ENCODE measurements at regions not wholly inside any gene's neighbourhood (a gene's known extent, or its start where the extent isn't known, plus 50 kb on each side); places are given as distances from the start of the nearest gene placed in this dataset.

DNA sequence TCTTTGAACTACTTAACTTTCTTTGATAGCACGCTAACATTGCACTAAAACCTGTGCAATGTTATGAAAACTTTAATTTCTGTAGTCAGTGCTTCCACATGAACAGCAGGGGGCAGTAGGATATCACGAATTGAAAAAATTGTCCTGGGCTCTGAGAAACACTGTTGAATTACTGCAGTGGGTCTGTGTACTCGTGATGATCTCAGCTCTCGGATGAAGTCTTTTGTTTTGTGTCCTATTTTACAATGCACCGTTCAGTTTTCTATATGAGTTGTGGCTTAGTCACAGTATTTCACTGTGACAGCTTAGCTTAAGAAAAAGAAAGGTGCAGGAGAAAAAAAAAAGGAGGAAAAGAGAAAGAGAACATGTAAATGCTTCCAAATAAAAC is 141.3 kb upstream of the CCDC54 start:
- peak; percentile 75 for DNase-seq
- under 1% methylated on average over 5 of the region's 5 CpGs for WGBS (ENCODE audit: low lambda C conversion rate)
- H4K20me1 ChIP-seq (ENCODE audit: insufficient read depth): no peaks in the 10 kb centered on the region
- H3K27me3 ChIP-seq (ENCODE audit: insufficient read depth): no peaks in the 10 kb centered on the region
- H2AFZ ChIP-seq (ENCODE audit: low read depth): peak overlapping the region; percentile 82
- CTCF ChIA-PET: interaction anchor here (0.5 to 5.5 kb wide), 57 partner anchors 10 to 1426 kb away, joined by 3 to 53 read pairs (median 4); no protein-coding TSS in a partner anchor
- peaks cover 9% of the 10 kb centered on the region for H3F3A ChIP-seq (replicated peaks; ENCODE audit: insufficient read depth)
- no peaks in the 10 kb centered on the region for H3K9me3 ChIP-seq
- peak overlapping the region; percentile 38; the same call in 1 of the 2 replicates for H3K9ac ChIP-seq
- no peaks in the 10 kb centered on the region for H3K9me2 ChIP-seq
- POLR2A ChIA-PET: interaction anchor here (1.3 to 1.9 kb wide), 2 partner anchors 185 to 195 kb away, joined by 4 to 6 read pairs; no protein-coding TSS in a partner anchor
- peak overlapping the region; percentile 45 to 62; a peak in 3 of 4 replicates for H3K27ac ChIP-seq (ENCODE audit: low read depth in 2 of 2, low read length in 1 of 2)
- peaks cover 4% of the 10 kb centered on the region for H3K79me2 ChIP-seq (ENCODE audit: insufficient read depth)
- peak overlapping the region; percentile 37 to 53 for H3K4me3 ChIP-seq (ENCODE audit: low read depth in 2 of 2, low read length in 1 of 2)
- H3K4me2 ChIP-seq: peak overlapping the region; percentile 61
- 0 out of 2 replicates have a peak, but pooled peaks have one; percentile 18 for TF ChIP-seq MXI1 (IDR thresholded peaks at IDR 0.05; ENCODE audit: low read depth, low read length)
- TF ChIP-seq, protein P1, sequence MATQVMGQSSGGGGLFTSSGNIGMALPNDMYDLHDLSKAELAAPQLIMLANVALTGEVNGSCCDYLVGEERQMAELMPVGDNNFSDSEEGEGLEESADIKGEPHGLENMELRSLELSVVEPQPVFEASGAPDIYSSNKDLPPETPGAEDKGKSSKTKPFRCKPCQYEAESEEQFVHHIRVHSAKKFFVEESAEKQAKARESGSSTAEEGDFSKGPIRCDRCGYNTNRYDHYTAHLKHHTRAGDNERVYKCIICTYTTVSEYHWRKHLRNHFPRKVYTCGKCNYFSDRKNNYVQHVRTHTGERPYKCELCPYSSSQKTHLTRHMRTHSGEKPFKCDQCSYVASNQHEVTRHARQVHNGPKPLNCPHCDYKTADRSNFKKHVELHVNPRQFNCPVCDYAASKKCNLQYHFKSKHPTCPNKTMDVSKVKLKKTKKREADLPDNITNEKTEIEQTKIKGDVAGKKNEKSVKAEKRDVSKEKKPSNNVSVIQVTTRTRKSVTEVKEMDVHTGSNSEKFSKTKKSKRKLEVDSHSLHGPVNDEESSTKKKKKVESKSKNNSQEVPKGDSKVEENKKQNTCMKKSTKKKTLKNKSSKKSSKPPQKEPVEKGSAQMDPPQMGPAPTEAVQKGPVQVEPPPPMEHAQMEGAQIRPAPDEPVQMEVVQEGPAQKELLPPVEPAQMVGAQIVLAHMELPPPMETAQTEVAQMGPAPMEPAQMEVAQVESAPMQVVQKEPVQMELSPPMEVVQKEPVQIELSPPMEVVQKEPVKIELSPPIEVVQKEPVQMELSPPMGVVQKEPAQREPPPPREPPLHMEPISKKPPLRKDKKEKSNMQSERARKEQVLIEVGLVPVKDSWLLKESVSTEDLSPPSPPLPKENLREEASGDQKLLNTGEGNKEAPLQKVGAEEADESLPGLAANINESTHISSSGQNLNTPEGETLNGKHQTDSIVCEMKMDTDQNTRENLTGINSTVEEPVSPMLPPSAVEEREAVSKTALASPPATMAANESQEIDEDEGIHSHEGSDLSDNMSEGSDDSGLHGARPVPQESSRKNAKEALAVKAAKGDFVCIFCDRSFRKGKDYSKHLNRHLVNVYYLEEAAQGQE (IDR thresholded peaks at IDR 0.05; ENCODE audit: low read depth, low read length): no peak
- TF ChIP-seq EZH2phosphoT487 (IDR thresholded peaks at IDR 0.05; ENCODE audit: borderline replicate concordance, low read depth): no peak
- TF ChIP-seq MEF2A (IDR thresholded peaks at IDR 0.05; ENCODE audit: borderline replicate concordance, low read depth): no peak
- no peak for TF ChIP-seq TAF1 (IDR thresholded peaks at IDR 0.05; ENCODE audit: borderline replicate concordance, low read depth, low read length)
- TF ChIP-seq CHD2 (IDR thresholded peaks at IDR 0.05; ENCODE audit: low read length, partially characterized antibody): peak; percentile 63
- peak; percentile 99 for TF ChIP-seq RAD21 (IDR thresholded peaks at IDR 0.05; ENCODE audit: low read length)
- peak; percentile 83 for TF ChIP-seq SMC3 (IDR thresholded peaks at IDR 0.05; ENCODE audit: low read depth, low read length)
- peak; percentile 8; the same call in 1 of the 2 replicates for TF ChIP-seq FOSL2 (IDR thresholded peaks at IDR 0.05; ENCODE audit: borderline replicate concordance, low read depth)
- TF ChIP-seq USF1 (IDR thresholded peaks at IDR 0.05; ENCODE audit: borderline replicate concordance, low read depth): no peak
- TF ChIP-seq JUND (IDR thresholded peaks at IDR 0.05): no peak
- TF ChIP-seq, protein P2, sequence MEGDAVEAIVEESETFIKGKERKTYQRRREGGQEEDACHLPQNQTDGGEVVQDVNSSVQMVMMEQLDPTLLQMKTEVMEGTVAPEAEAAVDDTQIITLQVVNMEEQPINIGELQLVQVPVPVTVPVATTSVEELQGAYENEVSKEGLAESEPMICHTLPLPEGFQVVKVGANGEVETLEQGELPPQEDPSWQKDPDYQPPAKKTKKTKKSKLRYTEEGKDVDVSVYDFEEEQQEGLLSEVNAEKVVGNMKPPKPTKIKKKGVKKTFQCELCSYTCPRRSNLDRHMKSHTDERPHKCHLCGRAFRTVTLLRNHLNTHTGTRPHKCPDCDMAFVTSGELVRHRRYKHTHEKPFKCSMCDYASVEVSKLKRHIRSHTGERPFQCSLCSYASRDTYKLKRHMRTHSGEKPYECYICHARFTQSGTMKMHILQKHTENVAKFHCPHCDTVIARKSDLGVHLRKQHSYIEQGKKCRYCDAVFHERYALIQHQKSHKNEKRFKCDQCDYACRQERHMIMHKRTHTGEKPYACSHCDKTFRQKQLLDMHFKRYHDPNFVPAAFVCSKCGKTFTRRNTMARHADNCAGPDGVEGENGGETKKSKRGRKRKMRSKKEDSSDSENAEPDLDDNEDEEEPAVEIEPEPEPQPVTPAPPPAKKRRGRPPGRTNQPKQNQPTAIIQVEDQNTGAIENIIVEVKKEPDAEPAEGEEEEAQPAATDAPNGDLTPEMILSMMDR (IDR thresholded peaks at IDR 0.05): peak; percentile 95
- H3K36me3 ChIP-seq (replicated peaks in 1 of 2; ENCODE audit: control insufficient read depth in 1 of 2, insufficient read depth in 2 of 2, low read length in 1 of 2): no peaks in the 10 kb centered on the region
- peaks cover 0 to 10% of the 10 kb centered on the region in 2 experiments; a peak in 2 of 4 replicates for H3K4me1 ChIP-seq (ENCODE audit: control insufficient read depth in 1 of 2, insufficient read depth in 2 of 2, low read depth in 1 of 2, low read length in 1 of 2)

Measured in SK-N-SH (cell line).